ENCODE measurements at regions not wholly inside any gene's neighbourhood (a gene's known extent, or its start where the extent isn't known, plus 50 kb on each side); places are given as distances from the start of the nearest gene placed in this dataset.
A peak's percentile ranks its signal among the peaks of the same experiment; 100 is the strongest.

DNA sequence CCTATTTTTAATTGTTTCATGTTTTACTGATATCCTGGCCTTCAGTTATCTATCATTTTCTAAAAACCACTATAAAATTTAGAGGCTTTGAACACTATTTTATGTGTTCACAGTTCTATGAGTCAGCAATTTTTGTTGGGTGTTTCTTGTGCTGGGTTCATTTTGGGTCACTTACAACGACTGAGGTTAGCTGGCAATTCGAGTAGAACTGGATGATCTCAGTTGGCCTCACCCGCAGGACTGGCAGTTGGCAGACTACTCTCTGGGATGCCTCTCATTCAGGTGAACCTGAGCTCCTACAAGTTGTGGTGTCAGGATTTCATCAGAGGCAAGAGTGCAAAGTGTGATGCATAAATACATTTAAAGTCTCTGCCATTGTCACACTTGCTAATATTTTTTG, 151.0 kb upstream of the PAPPA start:
- no peaks in the 10 kb centered on the region for H3K27me3 ChIP-seq (replicated peaks; ENCODE audit: control insufficient read depth, insufficient read depth, low read length)
- H3K4me3 ChIP-seq (ENCODE audit: low read length): no peak overlapping the region
- H3K9ac ChIP-seq (ENCODE audit: low read length): no peak overlapping the region
- peak; percentile 53 for DNase-seq (ENCODE audit: low read depth)
- H3K4me1 ChIP-seq (ENCODE audit: control insufficient read depth, insufficient read depth, low read length): peaks cover 15% of the 10 kb centered on the region
- no peaks in the 10 kb centered on the region for H3K36me3 ChIP-seq (ENCODE audit: control insufficient read depth, insufficient read depth, low read length, severe bottlenecking)
- no peaks in the 10 kb centered on the region for H3K9me3 ChIP-seq (ENCODE audit: control insufficient read depth, low read length)

DNA sequence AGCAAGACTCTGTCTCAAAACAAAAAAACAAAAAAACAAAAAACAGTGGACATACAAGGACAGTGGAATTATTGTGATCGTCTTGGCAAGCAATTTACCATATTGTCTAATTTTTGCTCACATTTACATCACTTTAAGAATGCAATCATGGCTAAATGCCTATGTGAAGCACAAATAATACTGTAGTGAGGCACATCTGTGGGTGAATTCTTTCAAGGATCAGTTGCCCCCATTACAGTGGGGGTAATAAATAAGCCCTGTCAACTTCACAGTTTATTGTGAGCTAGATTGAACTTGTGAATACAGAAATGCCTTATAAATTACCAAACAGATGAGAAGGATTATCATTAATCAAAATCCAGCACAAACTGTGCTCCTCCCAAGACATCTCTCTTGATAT, 150.2 kb upstream of the PAPPA start:
- no peak overlapping the region for H3K9ac ChIP-seq (ENCODE audit: low read length)
- no peak overlapping the region for H3K4me3 ChIP-seq (ENCODE audit: low read length)
- no peaks in the 10 kb centered on the region for H3K9me3 ChIP-seq (ENCODE audit: control insufficient read depth, low read length)
- no peak for DNase-seq (ENCODE audit: low read depth)
- no peaks in the 10 kb centered on the region for H3K36me3 ChIP-seq (ENCODE audit: control insufficient read depth, insufficient read depth, low read length, severe bottlenecking)
- peaks cover 9% of the 10 kb centered on the region for H3K4me1 ChIP-seq (ENCODE audit: control insufficient read depth, insufficient read depth, low read length)
- no peaks in the 10 kb centered on the region for H3K27me3 ChIP-seq (replicated peaks; ENCODE audit: control insufficient read depth, insufficient read depth, low read length)

DNA sequence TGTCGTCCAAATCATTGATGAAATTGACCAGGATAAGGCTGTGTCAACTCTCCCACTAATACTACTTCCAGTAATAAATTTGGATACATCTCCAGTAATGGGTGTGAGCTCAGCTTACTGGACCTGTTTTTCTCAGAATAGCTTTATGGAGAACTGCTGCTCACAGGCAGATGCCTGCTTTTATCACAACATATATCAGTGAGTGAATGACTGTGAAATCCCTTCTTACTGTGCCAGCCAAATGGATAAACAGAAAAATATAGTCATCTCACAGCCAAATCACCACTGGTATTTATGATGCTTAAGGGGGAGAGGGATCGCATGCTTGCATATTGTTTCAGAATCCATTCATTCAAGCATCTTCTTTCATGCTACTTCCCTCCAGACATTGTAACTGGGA, 148.4 kb upstream of the PAPPA start:
- no peak overlapping the region for H3K9ac ChIP-seq (ENCODE audit: low read length)
- DNase-seq (ENCODE audit: low read depth): peak; percentile 66
- no peaks in the 10 kb centered on the region for H3K36me3 ChIP-seq (ENCODE audit: control insufficient read depth, insufficient read depth, low read length, severe bottlenecking)
- H3K4me1 ChIP-seq (ENCODE audit: control insufficient read depth, insufficient read depth, low read length): peaks cover 9% of the 10 kb centered on the region
- no peak overlapping the region for H3K4me3 ChIP-seq (ENCODE audit: low read length)
- H3K27me3 ChIP-seq (replicated peaks; ENCODE audit: control insufficient read depth, insufficient read depth, low read length): no peaks in the 10 kb centered on the region
- H3K9me3 ChIP-seq (ENCODE audit: control insufficient read depth, low read length): peaks cover 7% of the 10 kb centered on the region

DNA sequence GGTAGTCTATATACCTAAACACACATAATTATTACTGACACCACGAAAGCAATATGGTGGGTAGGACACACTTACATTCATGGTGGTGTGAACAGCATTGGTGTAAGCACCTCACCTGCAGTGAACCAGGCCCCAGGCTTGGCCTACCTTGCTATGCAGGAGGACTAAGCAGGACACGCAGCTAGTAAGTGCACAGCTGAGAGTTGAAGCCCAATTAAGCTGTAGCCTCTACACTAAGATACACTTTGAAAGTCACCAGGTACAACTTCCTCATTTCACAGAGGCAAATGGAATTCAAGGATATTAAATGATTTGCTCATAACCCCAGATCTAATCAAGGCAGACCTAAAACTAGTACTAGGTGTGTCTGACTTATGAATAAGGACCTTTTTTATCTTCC, 145.8 kb upstream of the PAPPA start:
- Histone ChIP-seq H3K4me3 (ENCODE audit: low read length) (no peak overlapping the region), H3K9ac (ENCODE audit: low read length) (no peak overlapping the region), H3K36me3 (ENCODE audit: control insufficient read depth, insufficient read depth, low read length, severe bottlenecking) (no peaks in the 10 kb centered on the region), H3K27me3 (replicated peaks; ENCODE audit: control insufficient read depth, insufficient read depth, low read length) (no peaks in the 10 kb centered on the region), H3K4me1 (ENCODE audit: control insufficient read depth, insufficient read depth, low read length) (peaks cover under 1% of the 10 kb centered on the region), H3K9me3 (ENCODE audit: control insufficient read depth, low read length) (peaks cover 7% of the 10 kb centered on the region)
- no peak for DNase-seq (ENCODE audit: low read depth)

DNA sequence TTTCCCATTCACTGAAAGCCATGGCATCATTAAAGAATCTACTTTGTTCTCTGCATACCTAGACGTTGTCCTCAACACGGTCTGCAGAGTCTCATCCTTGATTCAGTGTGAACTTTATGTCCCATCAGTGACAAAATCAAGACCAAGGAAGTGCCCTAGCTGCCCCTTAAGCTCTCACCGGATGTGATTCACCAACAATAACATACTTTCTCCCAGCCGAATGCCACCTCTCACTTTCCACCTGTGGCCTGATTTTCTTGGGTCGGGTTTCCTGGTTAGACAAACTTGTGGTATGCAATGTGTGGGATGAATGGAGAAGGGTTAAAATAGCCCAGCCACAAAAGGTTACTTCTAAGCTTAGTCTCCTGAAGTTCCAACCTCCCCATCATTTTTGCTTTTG, 145.3 kb upstream of the PAPPA start:
- Histone ChIP-seq H3K9me3 (ENCODE audit: control insufficient read depth, low read length) (peaks cover 7% of the 10 kb centered on the region), H3K4me1 (ENCODE audit: control insufficient read depth, insufficient read depth, low read length) (no peaks in the 10 kb centered on the region), H3K36me3 (ENCODE audit: control insufficient read depth, insufficient read depth, low read length, severe bottlenecking) (no peaks in the 10 kb centered on the region), H3K27me3 (replicated peaks; ENCODE audit: control insufficient read depth, insufficient read depth, low read length) (no peaks in the 10 kb centered on the region), H3K9ac (ENCODE audit: low read length) (no peak overlapping the region), H3K4me3 (ENCODE audit: low read length) (no peak overlapping the region)
- no peak for DNase-seq (ENCODE audit: low read depth)

GRCh38 chr9:116009420-116009819, 144.2 kb upstream of the PAPPA start:
- Histone ChIP-seq H3K27me3 (replicated peaks; ENCODE audit: control insufficient read depth, insufficient read depth, low read length) (no peaks in the 10 kb centered on the region), H3K4me1 (ENCODE audit: control insufficient read depth, insufficient read depth, low read length) (no peaks in the 10 kb centered on the region), H3K9me3 (ENCODE audit: control insufficient read depth, low read length) (peaks cover 7% of the 10 kb centered on the region), H3K9ac (ENCODE audit: low read length) (no peak overlapping the region), H3K36me3 (ENCODE audit: control insufficient read depth, insufficient read depth, low read length, severe bottlenecking) (no peaks in the 10 kb centered on the region), H3K4me3 (ENCODE audit: low read length) (no peak overlapping the region)
- no peak for DNase-seq (ENCODE audit: low read depth)

GRCh38 chr9:116015855-116016254, 137.7 kb upstream of the PAPPA start:
- no peaks in the 10 kb centered on the region for H3K9me3 ChIP-seq (ENCODE audit: control insufficient read depth, low read length)

GRCh38 chr9:116020146-116020545, 133.4 kb upstream of the PAPPA start:
- H3K27me3 ChIP-seq (replicated peaks; ENCODE audit: control insufficient read depth, insufficient read depth, low read length): no peaks in the 10 kb centered on the region
- no peaks in the 10 kb centered on the region for H3K4me1 ChIP-seq (ENCODE audit: control insufficient read depth, insufficient read depth, low read length)
- no peaks in the 10 kb centered on the region for H3K36me3 ChIP-seq (ENCODE audit: control insufficient read depth, insufficient read depth, low read length, severe bottlenecking)
- no peak overlapping the region for H3K4me3 ChIP-seq (ENCODE audit: low read length)
- no peak overlapping the region for H3K9ac ChIP-seq (ENCODE audit: low read length)
- no peaks in the 10 kb centered on the region for H3K9me3 ChIP-seq (ENCODE audit: control insufficient read depth, low read length)
- DNase-seq (ENCODE audit: low read depth): no peak

More at GRCh38 chr9:116015855-116016254, 137.7 kb upstream of the PAPPA start:
- no peak for DNase-seq (ENCODE audit: low read depth)
- H3K27me3 ChIP-seq (replicated peaks; ENCODE audit: control insufficient read depth, insufficient read depth, low read length): no peaks in the 10 kb centered on the region
- no peaks in the 10 kb centered on the region for H3K4me1 ChIP-seq (ENCODE audit: control insufficient read depth, insufficient read depth, low read length)
- H3K4me3 ChIP-seq (ENCODE audit: low read length): no peak overlapping the region
- H3K36me3 ChIP-seq (ENCODE audit: control insufficient read depth, insufficient read depth, low read length, severe bottlenecking): no peaks in the 10 kb centered on the region
- no peak overlapping the region for H3K9ac ChIP-seq (ENCODE audit: low read length)

DNA sequence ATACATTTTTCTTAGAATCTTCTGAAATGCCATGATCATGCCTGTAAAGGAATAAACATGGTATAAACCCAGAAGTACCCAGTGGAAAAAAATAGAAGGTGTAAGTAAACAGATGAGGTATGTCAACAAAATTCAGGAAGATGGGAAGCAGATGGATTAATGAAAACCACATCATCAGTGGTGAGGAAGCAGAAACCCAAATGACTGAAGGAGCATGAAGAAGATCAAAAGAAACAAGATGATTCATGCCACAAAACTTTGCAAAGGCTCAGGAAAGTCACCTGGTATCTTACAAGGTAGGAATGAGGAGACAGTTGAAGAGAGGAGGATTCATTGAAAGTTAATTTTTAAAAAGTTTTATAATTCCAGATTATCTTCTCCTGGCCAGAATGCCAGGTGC, 132.8 kb upstream of the PAPPA start:
- Histone ChIP-seq H3K9ac (ENCODE audit: low read length) (no peak overlapping the region), H3K4me1 (ENCODE audit: control insufficient read depth, insufficient read depth, low read length) (no peaks in the 10 kb centered on the region), H3K4me3 (ENCODE audit: low read length) (no peak overlapping the region), H3K27me3 (replicated peaks; ENCODE audit: control insufficient read depth, insufficient read depth, low read length) (no peaks in the 10 kb centered on the region), H3K36me3 (ENCODE audit: control insufficient read depth, insufficient read depth, low read length, severe bottlenecking) (no peaks in the 10 kb centered on the region), H3K9me3 (ENCODE audit: control insufficient read depth, low read length) (no peaks in the 10 kb centered on the region)
- no peak for DNase-seq (ENCODE audit: low read depth)

DNA sequence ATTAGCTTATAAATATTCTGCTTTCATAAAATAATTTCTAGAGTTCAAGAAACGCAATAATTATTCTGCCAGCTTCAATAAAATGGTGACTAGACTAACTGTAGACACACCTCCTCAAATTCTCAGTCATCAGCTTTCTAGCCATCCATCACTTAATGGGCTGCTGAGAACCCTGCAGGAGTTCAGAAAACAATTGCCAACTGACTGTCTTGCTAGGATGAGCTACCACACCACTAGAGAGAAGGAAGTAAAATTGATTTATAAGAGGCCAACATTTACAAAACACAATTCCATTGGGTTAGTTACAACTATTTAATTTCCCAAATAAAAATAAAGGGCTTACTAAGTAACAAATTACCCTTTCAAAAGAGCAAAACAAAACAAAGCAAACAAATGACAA, 126.5 kb upstream of the PAPPA start:
- peak overlapping the region; percentile 6 for H3K4me3 ChIP-seq (ENCODE audit: low read length)
- no peak for DNase-seq (ENCODE audit: low read depth)
- H3K36me3 ChIP-seq (ENCODE audit: control insufficient read depth, insufficient read depth, low read length, severe bottlenecking): no peaks in the 10 kb centered on the region
- H3K4me1 ChIP-seq (ENCODE audit: control insufficient read depth, insufficient read depth, low read length): peaks cover 14% of the 10 kb centered on the region
- no peaks in the 10 kb centered on the region for H3K27me3 ChIP-seq (replicated peaks; ENCODE audit: control insufficient read depth, insufficient read depth, low read length)
- H3K9ac ChIP-seq (ENCODE audit: low read length): peak overlapping the region; percentile 65
- peaks cover 24% of the 10 kb centered on the region for H3K9me3 ChIP-seq (ENCODE audit: control insufficient read depth, low read length)

- peak; percentile 62 for DNase-seq (ENCODE audit: low read depth)
These were observed 126.1 kb upstream of the PAPPA start for GRCh38 chr9:116027511-116027910.

DNA sequence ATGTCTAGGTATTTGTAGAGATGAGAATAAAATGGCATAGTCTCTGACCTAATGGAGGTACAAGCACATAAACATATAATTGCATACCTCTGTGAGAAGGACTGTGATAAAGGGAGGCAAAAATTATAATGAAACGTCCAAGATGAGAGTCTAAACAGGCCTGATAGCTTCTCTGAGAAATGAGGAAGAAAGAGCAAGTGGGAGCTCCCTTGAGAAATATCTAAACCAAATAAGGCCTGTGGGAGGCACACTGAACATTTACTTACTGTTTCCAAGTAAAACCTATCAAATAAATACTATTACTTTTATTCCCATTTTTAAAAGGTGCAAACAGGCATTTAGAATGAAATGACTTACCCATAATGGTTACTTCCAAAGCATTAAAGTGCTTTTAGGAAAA, 125.6 kb upstream of the PAPPA start:
- Histone ChIP-seq H3K9ac (ENCODE audit: low read length) (peak overlapping the region; percentile 65), H3K9me3 (ENCODE audit: control insufficient read depth, low read length) (peaks cover 24% of the 10 kb centered on the region), H3K36me3 (ENCODE audit: control insufficient read depth, insufficient read depth, low read length, severe bottlenecking) (no peaks in the 10 kb centered on the region), H3K4me3 (ENCODE audit: low read length) (peak overlapping the region; percentile 32), H3K27me3 (replicated peaks; ENCODE audit: control insufficient read depth, insufficient read depth, low read length) (no peaks in the 10 kb centered on the region), H3K4me1 (ENCODE audit: control insufficient read depth, insufficient read depth, low read length) (peaks cover 14% of the 10 kb centered on the region)
- DNase-seq (ENCODE audit: low read depth): no peak

More at GRCh38 chr9:116027511-116027910, 126.1 kb upstream of the PAPPA start:
- Histone ChIP-seq H3K4me3 (ENCODE audit: low read length) (peak overlapping the region; percentile 32), H3K27me3 (replicated peaks; ENCODE audit: control insufficient read depth, insufficient read depth, low read length) (no peaks in the 10 kb centered on the region), H3K4me1 (ENCODE audit: control insufficient read depth, insufficient read depth, low read length) (peaks cover 14% of the 10 kb centered on the region), H3K9ac (ENCODE audit: low read length) (peak overlapping the region; percentile 65), H3K9me3 (ENCODE audit: control insufficient read depth, low read length) (peaks cover 24% of the 10 kb centered on the region), H3K36me3 (ENCODE audit: control insufficient read depth, insufficient read depth, low read length, severe bottlenecking) (no peaks in the 10 kb centered on the region)
